Left ventricle myocardium inferior (tissue), 1 donor: ENCODE measurements at regions not wholly inside any gene's neighbourhood (a gene's known extent, or its start where the extent isn't known, plus 50 kb on each side); places are given as distances from the start of the nearest gene placed in this dataset.

Experiments
- DNase-seq: peaks from one replicate; pipeline ENCODE4 v3.0.0-alpha.2; 2020
- H3K27ac ChIP-seq: fragments of 200-600 bp; replicated peaks from 2 replicates; pipeline ENCODE4 v1.8.0; 2021
- H3K27me3 ChIP-seq: fragments of 200-600 bp; 2 replicates; pipeline ENCODE4 v1.8.0; 2021; ENCODE audit warnings: low read depth
- H3K36me3 ChIP-seq: fragments of 200-600 bp; 2 replicates; pipeline ENCODE4 v1.8.0; 2021
- H3K4me1 ChIP-seq: fragments of 200-600 bp; 2 replicates; pipeline ENCODE4 v1.8.0; 2021
- H3K4me3 ChIP-seq: fragments of 200-600 bp; 2 replicates; pipeline ENCODE4 v1.8.0; 2021; ENCODE audit warnings: mild to moderate bottlenecking, moderate library complexity
- H3K9me3 ChIP-seq: fragments of 200-600 bp; replicated peaks from 2 replicates; pipeline ENCODE4 v1.8.0; 2021
- CTCF ChIP-seq: fragments of 200-600 bp; IDR thresholded peaks from 2 replicates; pipeline ENCODE4 v1.8.0; 2021; ENCODE audit warnings: antibody characterized with exemption, mild to moderate bottlenecking, borderline replicate concordance
- intact Hi-C: fragments of 100-400 bp; cut with micrococcal nuclease; formaldehyde crosslinking; loops from one replicate; pipeline ENCODE4 v1.11.0; 2022
- donor health status: DM: no; HTN: yes; CAD: no; lungs with severe emphysema.

DNA sequence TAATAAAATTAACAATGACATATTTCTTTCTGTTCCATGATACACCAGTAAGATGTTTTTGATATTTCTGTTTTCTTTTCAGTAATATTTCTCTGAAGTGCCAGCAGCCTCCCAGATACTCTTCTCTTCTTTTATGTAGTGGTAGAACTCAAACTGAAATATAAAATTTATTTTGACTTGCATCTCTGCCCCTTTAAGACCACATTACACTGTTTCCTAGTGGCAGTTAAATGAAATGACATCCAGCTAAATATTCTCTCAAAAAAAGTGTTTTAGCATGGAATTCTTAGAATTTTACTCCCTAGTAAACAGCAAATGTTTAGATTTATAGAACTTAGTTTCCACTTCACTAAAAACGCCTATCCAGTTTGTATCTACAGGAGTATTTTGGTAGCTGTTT is 237.2 kb upstream of the MTPN start:
- no peak for DNase-seq
- no peaks in the 10 kb centered on the region for H3K4me1 ChIP-seq
- no peaks in the 10 kb centered on the region for H3K9me3 ChIP-seq
- H3K27ac ChIP-seq: no peak overlapping the region
- no peak overlapping the region for H3K4me3 ChIP-seq
- H3K36me3 ChIP-seq: no peaks in the 10 kb centered on the region
- intact Hi-C loops: no loop called here
- no peaks in the 10 kb centered on the region for H3K27me3 ChIP-seq
- TF ChIP-seq CTCF: no peak

DNA sequence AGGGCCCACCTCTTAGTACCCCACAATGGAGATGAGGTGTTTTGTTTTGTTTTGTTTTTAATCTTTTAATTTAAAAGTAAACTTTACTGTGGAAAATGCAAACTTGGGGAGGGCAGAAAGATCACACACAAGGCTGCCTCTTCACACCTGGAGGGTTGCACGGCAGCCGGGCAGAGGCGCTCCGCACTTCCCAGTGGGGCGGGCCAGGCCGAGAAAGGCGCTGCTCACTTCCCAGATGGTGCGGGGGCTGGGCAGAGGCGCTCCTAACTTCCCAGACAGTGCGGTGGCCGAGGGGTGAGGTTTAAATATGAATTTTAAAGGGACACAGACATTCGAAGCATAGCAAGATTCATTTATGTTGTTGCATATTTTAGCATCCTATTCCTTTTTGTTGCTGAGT is 235.9 kb upstream of the MTPN start:
- Histone ChIP-seq H3K4me3 (no peak overlapping the region), H3K27me3 (no peaks in the 10 kb centered on the region), H3K9me3 (no peaks in the 10 kb centered on the region), H3K27ac (no peak overlapping the region), H3K36me3 (no peaks in the 10 kb centered on the region), H3K4me1 (no peaks in the 10 kb centered on the region)
- no peak for DNase-seq
- intact Hi-C loops: no loop called here
- TF ChIP-seq CTCF: no peak

DNA sequence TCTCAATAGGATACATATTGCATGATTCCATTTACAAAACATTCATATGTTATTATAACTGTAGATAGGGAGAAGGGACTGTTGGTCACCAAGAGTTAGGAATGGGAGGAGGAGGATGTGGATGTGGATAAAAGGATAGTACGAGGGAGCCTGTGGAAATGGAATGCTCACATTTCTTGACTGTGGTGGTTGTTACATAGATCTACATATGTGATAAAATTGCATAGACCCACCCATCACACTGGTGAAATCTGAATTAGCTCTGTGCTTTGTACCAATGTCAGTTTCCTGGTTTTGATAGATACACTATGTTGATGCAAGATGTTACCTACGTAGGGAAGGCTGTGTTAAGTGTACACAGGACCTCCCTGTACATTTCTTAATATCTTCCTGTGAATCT is 233.5 kb upstream of the MTPN start:
- Histone ChIP-seq H3K27me3 (no peaks in the 10 kb centered on the region), H3K4me3 (no peak overlapping the region), H3K4me1 (no peaks in the 10 kb centered on the region), H3K27ac (no peak overlapping the region), H3K36me3 (no peaks in the 10 kb centered on the region), H3K9me3 (no peaks in the 10 kb centered on the region)
- DNase-seq: no peak
- TF ChIP-seq CTCF: no peak
- intact Hi-C loops: no loop called here

DNA sequence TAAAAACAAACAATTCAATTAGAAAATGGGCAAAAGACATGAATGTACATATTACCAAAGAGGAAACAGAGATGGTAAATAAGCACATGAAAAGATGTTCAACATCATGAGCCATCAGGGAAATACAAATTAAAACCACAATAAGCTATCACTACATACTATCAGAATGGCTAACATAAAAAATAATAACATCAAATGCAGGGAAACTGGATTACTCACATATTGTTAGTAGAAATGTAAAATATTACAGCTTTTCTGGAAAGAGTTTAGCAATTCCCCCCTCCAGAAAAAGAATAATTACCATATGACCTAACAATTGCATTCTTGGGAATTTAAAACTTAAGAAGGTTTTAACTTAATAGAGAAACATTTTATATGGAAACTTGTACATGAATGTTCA is 232.9 kb upstream of the MTPN start:
- no peak for DNase-seq
- Histone ChIP-seq H3K36me3 (no peaks in the 10 kb centered on the region), H3K9me3 (no peaks in the 10 kb centered on the region), H3K4me3 (no peak overlapping the region), H3K27ac (no peak overlapping the region), H3K27me3 (no peaks in the 10 kb centered on the region), H3K4me1 (no peaks in the 10 kb centered on the region)
- no peak for TF ChIP-seq CTCF
- intact Hi-C loops: no loop called here

- intact Hi-C loops: no loop called here
- Histone ChIP-seq H3K4me3 (no peak overlapping the region), H3K9me3 (no peaks in the 10 kb centered on the region), H3K4me1 (no peaks in the 10 kb centered on the region), H3K36me3 (no peaks in the 10 kb centered on the region), H3K27me3 (no peaks in the 10 kb centered on the region), H3K27ac (no peak overlapping the region)
- DNase-seq: no peak
- no peak for TF ChIP-seq CTCF
These were observed 228.8 kb upstream of the MTPN start for GRCh38 chr7:136205956-136206355.

- Histone ChIP-seq H3K36me3 (no peaks in the 10 kb centered on the region), H3K9me3 (peaks cover 48% of the 10 kb centered on the region), H3K27ac (no peak overlapping the region), H3K27me3 (no peaks in the 10 kb centered on the region), H3K4me3 (no peak overlapping the region), H3K4me1 (no peaks in the 10 kb centered on the region)
- intact Hi-C loops: no loop called here
- TF ChIP-seq CTCF: no peak
- no peak for DNase-seq
These were observed 221.0 kb upstream of the MTPN start for GRCh38 chr7:136198168-136198567.
